Neural cell (in vitro differentiated cells): ENCODE measurements at regions not wholly inside any gene's neighbourhood (a gene's known extent, or its start where the extent isn't known, plus 50 kb on each side); places are given as distances from the start of the nearest gene placed in this dataset.

Experiments used
- H2AFZ ChIP-seq: fragments of 200-600, 300-800 bp; sonication (generic), shearing (Covaris generic); 2 replicates; pipeline ENCODE4 v1.6.0; 2014; ENCODE audit warnings: low read depth, mild to moderate bottlenecking, antibody characterized with exemption, low read length, moderate library complexity
- H3F3A ChIP-seq: fragments of 200-600 bp; shearing (Covaris generic); 2 replicates; pipeline ENCODE4 v1.6.1; 2016; ENCODE audit warnings: mild to moderate bottlenecking, moderate library complexity, mixed read lengths, antibody characterized with exemption, low read length; ENCODE audit not compliant: insufficient read depth, poor library complexity, severe bottlenecking
- H3K27ac ChIP-seq: fragments of 200-600, 300-800 bp; sonication (generic), shearing (Covaris generic); 2 replicates; pipeline ENCODE4 v1.5.1; 2014; ENCODE audit warnings: mild to moderate bottlenecking, low read length, moderate library complexity
- H3K27me3 ChIP-seq: fragments of 300-800, 200-600 bp; sonication (generic), shearing (Covaris generic); 2 replicates; pipeline ENCODE4 v1.6.0; 2014; ENCODE audit warnings: mild to moderate bottlenecking, low read depth, low read length, moderate library complexity; ENCODE audit not compliant: insufficient read depth
- H3K36me3 ChIP-seq: fragments of 300-800, 200-600 bp; sonication (generic), shearing (Covaris generic); 2 replicates; pipeline ENCODE4 v1.5.1; 2014; ENCODE audit warnings: mild to moderate bottlenecking, antibody characterized with exemption, low read length, moderate library complexity; ENCODE audit not compliant: insufficient read depth
- H3K4me2 ChIP-seq: fragments of 300-800, 200-600 bp; sonication (generic), shearing (Covaris generic); 2 replicates; pipeline ENCODE4 v1.6.0; 2014; ENCODE audit warnings: mild to moderate bottlenecking, low read length
- H3K4me3 ChIP-seq: fragments of 300-800, 200-600 bp; sonication (generic), shearing (Covaris generic); 2 replicates; pipeline ENCODE4 v1.5.1; 2014; ENCODE audit warnings: mild to moderate bottlenecking, low read length, moderate library complexity
- H3K79me2 ChIP-seq: fragments of 200-600 bp; shearing (Covaris generic); replicated peaks from 2 replicates; pipeline ENCODE4 v1.6.0; 2014; ENCODE audit warnings: mild to moderate bottlenecking, low read length, moderate library complexity; ENCODE audit not compliant: insufficient read depth
- H3K9ac ChIP-seq: fragments of 300-800, 200-600 bp; sonication (generic), shearing (Covaris generic); 2 replicates; pipeline ENCODE4 v1.6.1; 2016; ENCODE audit warnings: mild to moderate bottlenecking, low read length, mixed read lengths
- H3K9me2 ChIP-seq: fragments of 200-600 bp; shearing (Covaris generic); 2 replicates; pipeline ENCODE4 v1.6.1; 2016; ENCODE audit warnings: mild to moderate bottlenecking, low read length, mixed read lengths; ENCODE audit not compliant: insufficient read depth
- H3K9me3 ChIP-seq: fragments of 200-600, 300-800 bp; sonication (generic), shearing (Covaris generic); 2 replicates; pipeline ENCODE4 v1.6.1; 2016; ENCODE audit warnings: mild to moderate bottlenecking, mixed run types, low read length, moderate library complexity, mixed read lengths
- H4K20me1 ChIP-seq: fragments of 200-600 bp; shearing (Covaris generic); 2 replicates; pipeline ENCODE4 v1.6.1; 2016; ENCODE audit warnings: mild to moderate bottlenecking, mixed run types; ENCODE audit not compliant: insufficient read depth
- EP300 ChIP-seq: fragments of 450-650 bp; conservative IDR thresholded peaks from 2 replicates; pipeline ENCODE4 v1.6.1; 2014; ENCODE audit warnings: antibody characterized with exemption, mild to moderate bottlenecking, moderate library complexity; ENCODE audit not compliant: poor library complexity, severe bottlenecking
- EZH2 ChIP-seq: fragments of 200-600, 300-800 bp; shearing (Covaris generic), sonication (generic); IDR thresholded peaks from 2 replicates; pipeline ENCODE4 v1.6.1; 2014; ENCODE audit warnings: antibody characterized with exemption, low read length, borderline replicate concordance, mild to moderate bottlenecking; ENCODE audit not compliant: insufficient read depth, poor library complexity, severe bottlenecking
- MXI1 ChIP-seq: fragments of 450-650 bp; conservative IDR thresholded peaks from 2 replicates; pipeline ENCODE4 v1.6.1; 2014; ENCODE audit warnings: antibody characterized with exemption, mild to moderate bottlenecking; ENCODE audit not compliant: poor library complexity, severe bottlenecking
- POLR2AphosphoS5 ChIP-seq: IDR thresholded peaks from 2 replicates; pipeline ENCODE4 v1.6.1; 2012
- RAD21 ChIP-seq: fragments of 450-650 bp; conservative IDR thresholded peaks from 2 replicates; pipeline ENCODE4 v1.6.1; 2014; ENCODE audit warnings: antibody characterized with exemption, mild to moderate bottlenecking, moderate library complexity
- SMC3 ChIP-seq: fragments of 450-650 bp; conservative IDR thresholded peaks from 2 replicates; pipeline ENCODE4 v1.6.1; 2014; ENCODE audit warnings: antibody characterized with exemption, mild to moderate bottlenecking, moderate library complexity; ENCODE audit not compliant: poor library complexity
- TAF1 ChIP-seq: IDR thresholded peaks from 2 replicates; pipeline ENCODE4 v1.6.1; 2012; ENCODE audit warnings: low read depth
- TF ChIP-seq, protein P1 (sequence below): fragments of 450-650 bp; IDR thresholded peaks from 2 replicates; pipeline ENCODE4 v1.5.1; 2014; ENCODE audit warnings: antibody characterized with exemption, mild to moderate bottlenecking, moderate library complexity; ENCODE audit not compliant: poor library complexity, severe bottlenecking
- TF ChIP-seq, protein P2 (sequence below): IDR thresholded peaks from 2 replicates; pipeline ENCODE4 v1.6.1; 2012; ENCODE audit warnings: borderline replicate concordance

DNA sequence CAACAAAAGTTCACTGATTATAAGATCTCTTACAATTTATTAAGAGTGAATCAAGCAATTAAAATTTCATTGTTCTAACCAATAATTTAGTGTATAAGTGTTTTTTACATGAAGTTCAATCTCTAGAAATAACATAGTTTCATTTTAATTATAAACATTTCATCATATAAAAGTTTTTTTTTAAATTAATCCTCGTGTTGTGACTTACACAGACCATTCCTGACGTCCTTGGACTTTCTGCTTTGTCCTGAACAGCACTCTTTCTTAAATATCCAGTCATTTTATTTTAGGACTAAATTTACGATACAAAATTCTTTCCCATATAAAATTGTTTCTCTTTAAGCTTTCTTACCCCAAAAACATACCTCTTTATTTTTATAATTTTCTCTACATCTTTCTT, 841.7 kb upstream of the POU3F4 start:
- Histone ChIP-seq H3F3A (no peaks in the 10 kb centered on the region), H3K79me2 (no peaks in the 10 kb centered on the region), H2AFZ (no peak overlapping the region), H3K9ac (no peak overlapping the region), H3K4me2 (no peak overlapping the region), H3K9me3 (no peaks in the 10 kb centered on the region), H4K20me1 (no peaks in the 10 kb centered on the region), H3K4me3 (no peak overlapping the region), H3K36me3 (no peaks in the 10 kb centered on the region), H3K27ac (no peak overlapping the region), H3K27me3 (no peaks in the 10 kb centered on the region), H3K9me2 (no peaks in the 10 kb centered on the region)
- no peak for TF ChIP-seq EZH2
- TF ChIP-seq TAF1, result no peak
- TF ChIP-seq, protein P1, sequence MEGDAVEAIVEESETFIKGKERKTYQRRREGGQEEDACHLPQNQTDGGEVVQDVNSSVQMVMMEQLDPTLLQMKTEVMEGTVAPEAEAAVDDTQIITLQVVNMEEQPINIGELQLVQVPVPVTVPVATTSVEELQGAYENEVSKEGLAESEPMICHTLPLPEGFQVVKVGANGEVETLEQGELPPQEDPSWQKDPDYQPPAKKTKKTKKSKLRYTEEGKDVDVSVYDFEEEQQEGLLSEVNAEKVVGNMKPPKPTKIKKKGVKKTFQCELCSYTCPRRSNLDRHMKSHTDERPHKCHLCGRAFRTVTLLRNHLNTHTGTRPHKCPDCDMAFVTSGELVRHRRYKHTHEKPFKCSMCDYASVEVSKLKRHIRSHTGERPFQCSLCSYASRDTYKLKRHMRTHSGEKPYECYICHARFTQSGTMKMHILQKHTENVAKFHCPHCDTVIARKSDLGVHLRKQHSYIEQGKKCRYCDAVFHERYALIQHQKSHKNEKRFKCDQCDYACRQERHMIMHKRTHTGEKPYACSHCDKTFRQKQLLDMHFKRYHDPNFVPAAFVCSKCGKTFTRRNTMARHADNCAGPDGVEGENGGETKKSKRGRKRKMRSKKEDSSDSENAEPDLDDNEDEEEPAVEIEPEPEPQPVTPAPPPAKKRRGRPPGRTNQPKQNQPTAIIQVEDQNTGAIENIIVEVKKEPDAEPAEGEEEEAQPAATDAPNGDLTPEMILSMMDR, result no peak
- no peak for TF ChIP-seq EP300
- TF ChIP-seq POLR2AphosphoS5, result no peak
- TF ChIP-seq MXI1, result no peak
- no peak for TF ChIP-seq RAD21
- TF ChIP-seq SMC3, result no peak
- TF ChIP-seq, protein P2, sequence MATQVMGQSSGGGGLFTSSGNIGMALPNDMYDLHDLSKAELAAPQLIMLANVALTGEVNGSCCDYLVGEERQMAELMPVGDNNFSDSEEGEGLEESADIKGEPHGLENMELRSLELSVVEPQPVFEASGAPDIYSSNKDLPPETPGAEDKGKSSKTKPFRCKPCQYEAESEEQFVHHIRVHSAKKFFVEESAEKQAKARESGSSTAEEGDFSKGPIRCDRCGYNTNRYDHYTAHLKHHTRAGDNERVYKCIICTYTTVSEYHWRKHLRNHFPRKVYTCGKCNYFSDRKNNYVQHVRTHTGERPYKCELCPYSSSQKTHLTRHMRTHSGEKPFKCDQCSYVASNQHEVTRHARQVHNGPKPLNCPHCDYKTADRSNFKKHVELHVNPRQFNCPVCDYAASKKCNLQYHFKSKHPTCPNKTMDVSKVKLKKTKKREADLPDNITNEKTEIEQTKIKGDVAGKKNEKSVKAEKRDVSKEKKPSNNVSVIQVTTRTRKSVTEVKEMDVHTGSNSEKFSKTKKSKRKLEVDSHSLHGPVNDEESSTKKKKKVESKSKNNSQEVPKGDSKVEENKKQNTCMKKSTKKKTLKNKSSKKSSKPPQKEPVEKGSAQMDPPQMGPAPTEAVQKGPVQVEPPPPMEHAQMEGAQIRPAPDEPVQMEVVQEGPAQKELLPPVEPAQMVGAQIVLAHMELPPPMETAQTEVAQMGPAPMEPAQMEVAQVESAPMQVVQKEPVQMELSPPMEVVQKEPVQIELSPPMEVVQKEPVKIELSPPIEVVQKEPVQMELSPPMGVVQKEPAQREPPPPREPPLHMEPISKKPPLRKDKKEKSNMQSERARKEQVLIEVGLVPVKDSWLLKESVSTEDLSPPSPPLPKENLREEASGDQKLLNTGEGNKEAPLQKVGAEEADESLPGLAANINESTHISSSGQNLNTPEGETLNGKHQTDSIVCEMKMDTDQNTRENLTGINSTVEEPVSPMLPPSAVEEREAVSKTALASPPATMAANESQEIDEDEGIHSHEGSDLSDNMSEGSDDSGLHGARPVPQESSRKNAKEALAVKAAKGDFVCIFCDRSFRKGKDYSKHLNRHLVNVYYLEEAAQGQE, result no peak

DNA sequence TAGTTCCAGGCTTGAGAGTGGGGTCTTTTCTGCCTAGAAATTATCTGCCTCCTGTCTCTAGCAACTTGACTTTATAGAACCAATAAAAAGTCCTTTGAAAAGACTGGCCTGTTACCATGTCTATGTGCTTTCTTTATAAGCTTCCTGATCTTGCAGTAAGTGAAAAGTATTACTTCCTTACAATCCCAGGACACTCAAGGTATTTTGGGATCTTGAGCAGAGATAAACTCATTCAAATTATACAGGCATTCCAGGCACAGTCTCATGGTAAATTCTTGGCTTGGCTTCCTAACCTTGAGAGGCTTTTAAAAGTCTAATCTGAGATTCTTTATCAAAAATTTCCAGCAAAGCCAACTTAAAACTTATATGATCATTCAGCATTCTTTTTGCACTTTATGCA, 833.0 kb upstream of the POU3F4 start:
- H3K9ac ChIP-seq, result no peak overlapping the region

DNA sequence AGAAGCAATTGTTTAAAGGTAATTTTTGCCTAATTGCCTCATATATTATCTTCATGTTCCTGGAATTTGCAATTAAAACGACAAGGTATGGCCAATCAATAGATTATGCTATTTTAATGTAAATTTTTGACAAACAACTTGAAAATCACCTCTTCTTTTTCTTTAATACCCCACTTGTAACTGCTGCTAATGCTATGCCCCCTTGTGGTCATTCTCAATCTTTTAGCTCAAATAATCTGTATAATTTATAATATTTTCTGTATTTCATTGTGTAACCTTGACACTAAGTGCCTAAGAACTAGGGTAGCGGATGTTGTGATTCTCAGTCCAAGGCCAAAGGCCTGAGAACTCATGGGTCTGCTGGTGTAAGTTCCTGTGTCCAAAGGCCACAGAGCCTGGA, 831.7 kb upstream of the POU3F4 start:
- Histone ChIP-seq H3K79me2 (no peaks in the 10 kb centered on the region), H3K9ac (no peak overlapping the region), H3K27ac (no peak overlapping the region), H3K4me2 (no peak overlapping the region), H4K20me1 (no peaks in the 10 kb centered on the region), H3K36me3 (no peaks in the 10 kb centered on the region), H2AFZ (no peak overlapping the region), H3K4me3 (no peak overlapping the region), H3K9me3 (no peaks in the 10 kb centered on the region), H3K9me2 (no peaks in the 10 kb centered on the region), H3F3A (no peaks in the 10 kb centered on the region), H3K27me3 (no peaks in the 10 kb centered on the region)
- TF ChIP-seq POLR2AphosphoS5 (no peak), SMC3 (no peak), EP300 (no peak), RAD21 (no peak), MXI1 (no peak), TAF1 (no peak)
- TF ChIP-seq, protein P2, result no peak

More for the DNA sequence above, 833.0 kb upstream of the POU3F4 start:
- H4K20me1 ChIP-seq, result no peaks in the 10 kb centered on the region
- no peaks in the 10 kb centered on the region for H3K9me2 ChIP-seq
- no peak for TF ChIP-seq EP300
- H3K27me3 ChIP-seq, result no peaks in the 10 kb centered on the region
- no peaks in the 10 kb centered on the region for H3K36me3 ChIP-seq
- no peaks in the 10 kb centered on the region for H3K79me2 ChIP-seq
- no peak overlapping the region for H3K4me3 ChIP-seq
- H3K4me2 ChIP-seq, result no peak overlapping the region
- no peaks in the 10 kb centered on the region for H3K9me3 ChIP-seq
- no peaks in the 10 kb centered on the region for H3F3A ChIP-seq
- H3K27ac ChIP-seq, result no peak overlapping the region
- H2AFZ ChIP-seq, result no peak overlapping the region
